GM13977 (cell line): ENCODE measurements at regions not wholly inside any gene's neighbourhood (a gene's known extent, or its start where the extent isn't known, plus 50 kb on each side); places are given as distances from the start of the nearest gene placed in this dataset.

ENCODE experiments used
- DNase-seq: peaks from one replicate; pipeline ENCODE4 v3.0.0; 2012; ENCODE audit warnings: low spot score
- in situ Hi-C: fragments of 300-500 bp; cut with MboI; formaldehyde crosslinking; loops from one replicate; pipeline ENCODE4 v1.12.0; 2022; ENCODE audit warnings: low sequenced_read_pairs, low pct_unique_long_range_greater_than_20kb, mixed read lengths, inconsistent platforms; ENCODE audit not compliant: unreplicated experiment
- TF ChIP-seq, protein P1 (sequence below): IDR thresholded peaks from 2 replicates; pipeline ENCODE4 v1.5.1; 2012; ENCODE audit warnings: mild to moderate bottlenecking, control low read depth; ENCODE audit not compliant: insufficient read depth; ENCODE audit errors: extremely low read depth, missing control alignments

DNA sequence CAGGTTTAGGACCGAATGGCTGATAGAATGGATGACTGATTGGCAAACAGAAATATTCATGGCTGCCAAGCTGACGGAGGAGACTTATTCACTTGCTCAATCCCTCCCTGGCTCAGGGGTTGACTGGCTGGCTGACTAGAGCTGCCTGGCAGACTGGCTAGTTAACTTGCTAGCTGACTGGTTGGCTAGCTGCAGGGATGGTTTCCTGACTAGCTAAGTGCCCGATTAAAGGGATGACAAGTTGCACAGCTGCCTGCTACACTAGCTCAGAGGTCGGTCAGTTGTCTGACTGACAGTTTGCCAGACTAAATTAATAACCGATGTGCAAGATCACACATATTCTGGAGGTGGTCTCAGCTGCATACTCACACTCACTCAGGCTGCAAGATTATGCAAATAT lies 1208.4 kb upstream of the CDH8 start:
- TF ChIP-seq, protein P1, sequence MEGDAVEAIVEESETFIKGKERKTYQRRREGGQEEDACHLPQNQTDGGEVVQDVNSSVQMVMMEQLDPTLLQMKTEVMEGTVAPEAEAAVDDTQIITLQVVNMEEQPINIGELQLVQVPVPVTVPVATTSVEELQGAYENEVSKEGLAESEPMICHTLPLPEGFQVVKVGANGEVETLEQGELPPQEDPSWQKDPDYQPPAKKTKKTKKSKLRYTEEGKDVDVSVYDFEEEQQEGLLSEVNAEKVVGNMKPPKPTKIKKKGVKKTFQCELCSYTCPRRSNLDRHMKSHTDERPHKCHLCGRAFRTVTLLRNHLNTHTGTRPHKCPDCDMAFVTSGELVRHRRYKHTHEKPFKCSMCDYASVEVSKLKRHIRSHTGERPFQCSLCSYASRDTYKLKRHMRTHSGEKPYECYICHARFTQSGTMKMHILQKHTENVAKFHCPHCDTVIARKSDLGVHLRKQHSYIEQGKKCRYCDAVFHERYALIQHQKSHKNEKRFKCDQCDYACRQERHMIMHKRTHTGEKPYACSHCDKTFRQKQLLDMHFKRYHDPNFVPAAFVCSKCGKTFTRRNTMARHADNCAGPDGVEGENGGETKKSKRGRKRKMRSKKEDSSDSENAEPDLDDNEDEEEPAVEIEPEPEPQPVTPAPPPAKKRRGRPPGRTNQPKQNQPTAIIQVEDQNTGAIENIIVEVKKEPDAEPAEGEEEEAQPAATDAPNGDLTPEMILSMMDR = no peak
- in situ Hi-C loops = no loop called here
- DNase-seq = no peak

DNA sequence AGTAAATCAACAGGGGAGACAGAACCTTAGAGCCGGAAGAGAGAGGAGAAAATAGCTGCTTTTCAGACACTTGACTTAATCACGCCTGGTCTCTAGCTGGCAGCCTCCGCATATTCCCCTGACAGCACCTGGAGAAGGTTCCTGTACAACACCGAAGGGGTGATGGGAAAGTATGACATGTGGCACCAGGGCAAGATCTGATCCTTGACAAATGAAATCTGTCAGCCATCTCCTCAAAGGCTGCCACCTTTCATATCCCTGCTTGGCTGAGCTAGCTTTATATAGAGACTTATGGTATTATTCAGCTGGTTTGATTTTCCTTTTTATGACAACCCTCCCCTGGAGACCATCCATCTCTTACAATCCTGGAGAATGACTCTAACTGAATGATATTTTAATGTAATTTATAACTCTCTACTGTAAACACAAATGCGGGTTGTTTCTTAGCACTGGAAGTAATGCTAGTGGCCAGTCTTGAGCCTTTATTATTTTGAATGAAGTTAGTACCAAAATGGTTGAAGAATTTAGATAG lies 1205.3 kb upstream of the CDH8 start:
- in situ Hi-C loops = no loop called here
- TF ChIP-seq, protein P1 = no peak
- DNase-seq = no peak

DNA sequence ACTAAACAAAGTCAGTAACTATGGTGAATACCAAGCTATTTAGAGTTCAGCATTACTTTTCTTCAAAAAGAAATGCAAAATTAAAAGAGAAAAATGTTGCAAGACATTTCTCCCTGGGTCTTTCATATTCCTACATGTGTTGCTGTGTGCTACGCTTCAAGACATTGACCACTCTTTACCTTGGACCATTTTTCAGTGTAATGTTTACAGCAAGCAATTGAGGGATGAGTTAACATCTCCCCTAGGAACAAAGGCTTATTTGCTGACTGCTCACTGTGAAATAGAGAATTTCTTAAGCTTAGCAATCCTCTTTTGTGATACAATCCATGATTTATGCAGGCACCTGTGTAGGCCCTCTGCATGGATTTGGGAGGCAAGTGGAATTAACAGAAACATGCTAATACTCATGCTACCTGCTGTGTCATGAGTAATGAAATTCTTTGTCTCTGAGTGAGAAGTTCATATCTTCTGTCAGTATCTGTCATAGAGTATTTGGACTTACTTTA lies 1202.9 kb upstream of the CDH8 start:
- DNase-seq = no peak
- TF ChIP-seq, protein P1 = no peak
- in situ Hi-C loops = no loop called here

DNA sequence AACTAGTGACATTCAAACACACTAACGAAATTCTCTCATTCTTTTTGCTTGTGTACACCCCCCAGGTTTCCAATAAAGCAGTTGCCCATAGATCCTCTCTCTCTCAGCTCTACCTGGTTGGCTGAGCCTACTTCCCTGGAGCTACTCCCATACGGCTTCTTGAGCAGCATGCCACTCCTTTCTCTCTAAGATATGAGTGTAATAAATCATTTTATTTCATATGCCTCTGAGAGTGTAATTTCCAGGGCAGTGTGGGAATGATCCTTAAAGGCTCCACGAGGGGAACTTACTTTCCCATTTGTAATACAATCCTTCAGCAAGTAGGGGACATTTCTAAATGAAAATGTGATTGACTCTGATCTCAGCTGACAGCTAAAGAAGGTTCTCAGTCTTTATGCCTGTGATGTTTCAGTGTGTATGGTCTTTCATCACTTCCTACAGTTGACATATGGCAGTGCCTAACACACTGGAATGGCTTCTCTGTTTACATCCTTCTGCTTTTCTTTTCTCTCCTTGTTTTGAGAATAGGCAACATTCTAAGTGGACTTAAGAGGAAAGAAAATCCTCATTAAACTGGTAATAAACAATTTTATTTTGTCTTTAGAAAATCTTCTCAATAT lies 1194.3 kb upstream of the CDH8 start:
- TF ChIP-seq, protein P1 = no peak
- no peak for DNase-seq
- in situ Hi-C loops = no loop called here

DNA sequence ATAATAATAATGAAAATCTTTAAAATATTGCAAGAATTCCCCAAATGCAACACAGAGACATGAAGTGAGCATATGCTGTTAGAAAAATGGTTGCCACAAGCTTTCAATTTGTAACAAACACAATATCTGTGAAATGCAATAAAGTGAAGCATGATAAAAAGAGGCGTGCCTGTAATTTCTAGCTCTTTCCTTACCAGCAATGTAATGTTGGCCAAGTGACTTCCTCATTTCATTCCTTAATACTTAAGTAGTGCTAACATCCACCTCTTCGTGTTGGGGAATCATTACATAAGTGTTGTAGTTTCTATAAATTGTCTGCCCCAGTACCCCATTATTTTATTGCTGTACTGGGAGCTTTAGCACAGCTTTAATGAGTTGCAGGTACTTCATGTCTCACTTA lies 1192.0 kb upstream of the CDH8 start:
- in situ Hi-C loops = no loop called here
- no peak for DNase-seq
- TF ChIP-seq, protein P1 = no peak

DNA sequence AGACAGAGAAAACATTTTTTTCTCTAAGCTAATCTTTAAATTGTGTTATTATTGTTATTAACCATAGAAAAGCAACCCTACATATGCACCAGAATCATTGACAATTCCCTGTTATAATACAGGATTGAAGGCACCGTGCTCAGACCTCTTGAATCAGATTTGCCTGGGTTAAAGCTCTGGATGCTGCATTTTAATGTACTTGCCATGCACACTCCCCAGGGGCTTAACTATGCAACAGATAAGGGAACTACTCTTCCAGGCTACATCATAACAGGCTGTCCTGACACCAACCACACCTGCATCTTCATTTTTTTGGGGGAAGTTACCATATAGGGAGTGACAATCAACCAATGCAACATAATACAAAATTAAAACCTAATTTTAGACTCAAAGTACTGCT lies 1187.6 kb upstream of the CDH8 start:
- in situ Hi-C loops = no loop called here
- TF ChIP-seq, protein P1 = no peak
- no peak for DNase-seq
